Heart left ventricle (tissue), 16 donors: ENCODE measurements at regions not wholly inside any gene's neighbourhood (a gene's known extent, or its start where the extent isn't known, plus 50 kb on each side); places are given as distances from the start of the nearest gene placed in this dataset.

Experiments
- ATAC-seq, 4 donors: fragments of 200-7000 bp; cut with Tn5 transposase; one replicate each; pipeline ENCODE4 v1.9.1; 2020 to 2022; ENCODE audit warnings: moderate library complexity in 4 of 4, mild to moderate bottlenecking in 3 of 4, moderate number of reproducible peaks in 1 of 4
- DNase-seq, 5 donors: peaks; one replicate each; pipeline ENCODE4 v3.0.0-alpha.2; 2020
- H3K27ac ChIP-seq, 12 donors: fragments of 200-600 bp; sonication (generic) in 4 of 12; one replicate each; pipeline versions ENCODE4 v1.5.0 to v1.8.0; 2016 to 2022; ENCODE audit warnings: mild to moderate bottlenecking in 2 of 12
- H3K27me3 ChIP-seq, 9 donors: fragments of 200-600 bp; sonication (generic) in 2 of 9; one replicate each; pipeline versions ENCODE4 v1.5.1 to v1.8.0; 2016 to 2022; ENCODE audit warnings: mild to moderate bottlenecking in 3 of 9
- H3K36me3 ChIP-seq, 9 donors: fragments of 200-600 bp; sonication (generic) in 2 of 9; one replicate each; pipeline versions ENCODE4 v1.5.0 to v1.8.0; 2018 to 2022; ENCODE audit warnings: mild to moderate bottlenecking in 2 of 9
- H3K4me1 ChIP-seq, 12 donors: fragments of 200-600 bp; sonication (generic) in 4 of 12; one replicate each; pipeline versions ENCODE4 v1.5.0 to v1.8.0; 2016 to 2022; ENCODE audit warnings: mild to moderate bottlenecking in 3 of 12
- H3K4me3 ChIP-seq, 12 donors: fragments of 200-600 bp; sonication (generic) in 4 of 12; one replicate each; pipeline versions ENCODE4 v1.5.0 to v1.8.0; 2017 to 2022; ENCODE audit warnings: mild to moderate bottlenecking in 9 of 12, moderate library complexity in 4 of 12
- H3K9me3 ChIP-seq, 12 donors: fragments of 200-600 bp; sonication (generic) in 4 of 12; one replicate each; pipeline versions ENCODE4 v1.5.0 to v1.8.0; 2016 to 2022; ENCODE audit warnings: mild to moderate bottlenecking in 1 of 12
- CTCF ChIP-seq, 12 donors: fragments of 200-600 bp; sonication (generic) in 4 of 12; IDR thresholded peaks; one replicate each; pipeline versions ENCODE4 v1.5.0 to v1.8.0; 2018 to 2022; ENCODE audit warnings: antibody characterized with exemption in 12 of 12, mild to moderate bottlenecking in 5 of 12
- POLR2A ChIP-seq, 2 donors: fragments of 450-650 bp; IDR thresholded peaks; one replicate each; pipeline ENCODE4 v1.6.1; 2017; ENCODE audit warnings: antibody characterized with exemption in 2 of 2, mild to moderate bottlenecking in 2 of 2, moderate library complexity in 2 of 2
- WGBS, 4 donors: extraction: QIAGEN DNeasy Blood & Tissue Kit in 2 of 4; methylation state at CpG; one replicate each; pipeline versions ENCODE4 v1.1.5 to v1.1.7; 2013 to 2018; 5-methylcytosine and 5-hydroxymethylcytosine counted together
- intact Hi-C, 10 donors: fragments of 100-400 bp; cut with DNase I; formaldehyde crosslinking; loops; one replicate each; pipeline versions ENCODE4 v1.11.1 to v1.14.2; 2022
- donor health status: ischemic (EF 13 %, LVEDD 7.1; RV severe dilation, severe dysfunction).
- donor health status: healthy with polysubstance abuse.
- donor health status: DM: no; HTN: yes; CAD: no.
- donor health status: DM: no; HTN: no; CAD: no.
- donor health status: ischemic (EF 25% LVEDD 6.9; RV normal size, moderate dysfunction).
- donor health status: ischemic (EF 25% LVEDD 5.7; RV mildly dilated, moderate dysfunction).
- donor health status: healthy.
- donor health status: DM: yes; HTN: yes; CAD: no.
- donor health status: ischemic (EF 35%, LVEDD 5.7; RV mildly dilated, moderate dysfunction).
- donor health status: nonischemic (EF 11% LVEDD 7.7; RV severe dilation, severe dysfunction).
- donor health status: DM: yes; HTN: yes; CAD: no.
- donor health status: PGD.
- donor health status: ischemic (EF 29% LVEDD 5.4; RV normal size, mild dysfunction).
- donor health status: nonischemic (EF 23%, LVEDD 6.1; RV moderate dilation, normal function).

- DNase-seq (no peak), ATAC-seq (no peak)
- 82 to 87% (median 84%) methylated on average over 3 of the region's 3 CpGs for WGBS, 4 donors
- Histone ChIP-seq H3K9me3 (no peaks in the 10 kb centered on the region), H3K4me1 (peaks cover 0 to 11% (median 4%) of the 10 kb centered on the region in 12 donors), H3K27me3 (no peaks in the 10 kb centered on the region), H3K4me3 (no peak overlapping the region), H3K36me3 (no peaks in the 10 kb centered on the region), H3K27ac (no peak overlapping the region)
- intact Hi-C loops: no loop called here
- TF ChIP-seq CTCF (IDR thresholded peaks at IDR 0.05) (no peak), POLR2A (IDR thresholded peaks at IDR 0.05) (no peak)
Measured at GRCh38 chr5:89436464-89436863, 553.5 kb upstream of the MEF2C start.

- Histone ChIP-seq H3K4me3 (no peak overlapping the region), H3K9me3 (no peaks in the 10 kb centered on the region), H3K27me3 (no peaks in the 10 kb centered on the region), H3K4me1 (peaks cover 0 to 11% (median under 1%) of the 10 kb centered on the region in 12 donors), H3K27ac (no peak overlapping the region), H3K36me3 (no peaks in the 10 kb centered on the region)
- intact Hi-C loops: no loop called here
- ATAC-seq (no peak), DNase-seq (no peak)
- 90 to 96% (median 93%) methylated on average over 4 of the region's 4 CpGs for WGBS, 4 donors
- TF ChIP-seq POLR2A (IDR thresholded peaks at IDR 0.05) (no peak), CTCF (IDR thresholded peaks at IDR 0.05) (no peak)
Measured at GRCh38 chr5:89435347-89435746, 552.4 kb upstream of the MEF2C start.

- WGBS, 4 donors: 91 to 100% (median 99%) methylated on average over 1 of the region's 1 CpG
Measured at GRCh38 chr5:89428624-89429023, 545.6 kb upstream of the MEF2C start.

GRCh38 chr5:89425062-89425461, 542.1 kb upstream of the MEF2C start:
- no peak for ATAC-seq
- Histone ChIP-seq H3K4me3 (no peak overlapping the region), H3K4me1 (no peaks in the 10 kb centered on the region), H3K9me3 (peaks cover 0 to 15% (median 0%) of the 10 kb centered on the region in 12 donors), H3K36me3 (no peaks in the 10 kb centered on the region), H3K27me3 (no peaks in the 10 kb centered on the region), H3K27ac (no peak overlapping the region)
- intact Hi-C loops: no loop called here
- no peak for DNase-seq
- TF ChIP-seq CTCF (IDR thresholded peaks at IDR 0.05) (no peak), POLR2A (IDR thresholded peaks at IDR 0.05) (no peak)
- 66 to 79% (median 69%) methylated on average over 3 of the region's 3 CpGs for WGBS, 4 donors

More at GRCh38 chr5:89428624-89429023, 545.6 kb upstream of the MEF2C start:
- intact Hi-C loops: no loop called here
- Histone ChIP-seq H3K9me3 (peaks cover 0 to 8% (median 0%) of the 10 kb centered on the region in 12 donors), H3K36me3 (no peaks in the 10 kb centered on the region), H3K4me1 (no peaks in the 10 kb centered on the region), H3K27me3 (no peaks in the 10 kb centered on the region), H3K4me3 (no peak overlapping the region), H3K27ac (no peak overlapping the region)
- TF ChIP-seq CTCF (IDR thresholded peaks at IDR 0.05) (no peak), POLR2A (IDR thresholded peaks at IDR 0.05) (no peak)
- no peak for ATAC-seq
- DNase-seq: no peak
